ENCODE measurements at regions not wholly inside any gene's neighbourhood (a gene's known extent, or its start where the extent isn't known, plus 50 kb on each side); places are given as distances from the start of the nearest gene placed in this dataset.

DNA sequence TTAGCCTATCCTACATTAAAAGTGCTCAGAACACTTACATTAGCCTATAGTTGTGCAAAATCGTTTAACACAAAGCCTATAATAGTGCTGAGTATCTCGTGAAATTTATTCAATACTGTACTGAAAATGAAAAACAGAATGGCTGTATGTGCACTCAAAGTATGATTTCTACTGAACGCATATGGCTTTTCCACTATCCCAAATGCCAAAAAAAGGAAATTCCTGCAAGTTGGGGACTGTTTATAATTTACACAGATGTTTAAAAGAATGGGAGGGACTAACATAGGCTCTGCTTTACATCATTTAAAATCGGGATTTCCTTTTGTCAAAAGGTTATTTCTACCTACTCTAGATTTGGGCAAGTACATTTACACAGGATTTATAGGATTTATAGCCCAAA lies 101.4 kb upstream of the PELI1 start:
- DNase-seq (ENCODE audit: low read depth, low spot score) (no peak), FAIRE-seq (no peak)
- no peak overlapping the region for H3K27ac ChIP-seq (ENCODE audit: control insufficient read depth, insufficient read depth, low read length)
- no peak overlapping the region for H3K9ac ChIP-seq (ENCODE audit: control insufficient read depth, extremely low read depth, insufficient read depth, low read length)
- no peaks in the 10 kb centered on the region for H3K9me3 ChIP-seq (ENCODE audit: control insufficient read depth, low read depth, low read length)
- no peak overlapping the region for H3K4me2 ChIP-seq (ENCODE audit: control insufficient read depth, extremely low read depth, insufficient read depth, low read depth, low read length)
- no peaks in the 10 kb centered on the region for H3K27me3 ChIP-seq (ENCODE audit: control insufficient read depth, extremely low read depth, insufficient read depth, low read length)
- H3K9me1 ChIP-seq (ENCODE audit: control insufficient read depth, extremely low read depth, insufficient read depth, low read length): no peaks in the 10 kb centered on the region
- no peak overlapping the region for H2AFZ ChIP-seq (ENCODE audit: control insufficient read depth, low read length)
- H3K79me2 ChIP-seq (ENCODE audit: control insufficient read depth, insufficient read depth, low read length): no peaks in the 10 kb centered on the region
- no peak overlapping the region for H3K4me3 ChIP-seq (ENCODE audit: control insufficient read depth in 2 of 3, extremely low read depth in 1 of 3, insufficient read depth in 2 of 3, low read depth in 1 of 3, low read length in 3 of 3)
- dilution Hi-C loops (cut with MboI; ENCODE audit: extremely low pct_ligation_motif_present, low sequenced_read_pairs): no loop called here
- H3K36me3 ChIP-seq (ENCODE audit: control insufficient read depth in 2 of 2, extremely low read depth in 1 of 2, insufficient read depth in 2 of 2, low read length in 2 of 2): no peaks in the 10 kb centered on the region
- H3K4me1 ChIP-seq (ENCODE audit: control insufficient read depth, extremely low read depth, insufficient read depth, low read length): peaks cover 21% of the 10 kb centered on the region
- TF ChIP-seq EZH2 (IDR thresholded peaks at IDR 0.05; ENCODE audit: low read length): no peak
- TF ChIP-seq, protein P1, sequence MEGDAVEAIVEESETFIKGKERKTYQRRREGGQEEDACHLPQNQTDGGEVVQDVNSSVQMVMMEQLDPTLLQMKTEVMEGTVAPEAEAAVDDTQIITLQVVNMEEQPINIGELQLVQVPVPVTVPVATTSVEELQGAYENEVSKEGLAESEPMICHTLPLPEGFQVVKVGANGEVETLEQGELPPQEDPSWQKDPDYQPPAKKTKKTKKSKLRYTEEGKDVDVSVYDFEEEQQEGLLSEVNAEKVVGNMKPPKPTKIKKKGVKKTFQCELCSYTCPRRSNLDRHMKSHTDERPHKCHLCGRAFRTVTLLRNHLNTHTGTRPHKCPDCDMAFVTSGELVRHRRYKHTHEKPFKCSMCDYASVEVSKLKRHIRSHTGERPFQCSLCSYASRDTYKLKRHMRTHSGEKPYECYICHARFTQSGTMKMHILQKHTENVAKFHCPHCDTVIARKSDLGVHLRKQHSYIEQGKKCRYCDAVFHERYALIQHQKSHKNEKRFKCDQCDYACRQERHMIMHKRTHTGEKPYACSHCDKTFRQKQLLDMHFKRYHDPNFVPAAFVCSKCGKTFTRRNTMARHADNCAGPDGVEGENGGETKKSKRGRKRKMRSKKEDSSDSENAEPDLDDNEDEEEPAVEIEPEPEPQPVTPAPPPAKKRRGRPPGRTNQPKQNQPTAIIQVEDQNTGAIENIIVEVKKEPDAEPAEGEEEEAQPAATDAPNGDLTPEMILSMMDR (optimal IDR thresholded peaks at IDR 0.05 in 1 of 3, IDR thresholded peaks at IDR 0.05 in 1 of 3, conservative IDR thresholded peaks at IDR 0.05 in 1 of 3; ENCODE audit: extremely low read depth in 1 of 3, insufficient read depth in 2 of 3, low read length in 3 of 3): no peak
- H4K20me1 ChIP-seq (ENCODE audit: control insufficient read depth, extremely low read depth, insufficient read depth, low read length): no peaks in the 10 kb centered on the region

DNA sequence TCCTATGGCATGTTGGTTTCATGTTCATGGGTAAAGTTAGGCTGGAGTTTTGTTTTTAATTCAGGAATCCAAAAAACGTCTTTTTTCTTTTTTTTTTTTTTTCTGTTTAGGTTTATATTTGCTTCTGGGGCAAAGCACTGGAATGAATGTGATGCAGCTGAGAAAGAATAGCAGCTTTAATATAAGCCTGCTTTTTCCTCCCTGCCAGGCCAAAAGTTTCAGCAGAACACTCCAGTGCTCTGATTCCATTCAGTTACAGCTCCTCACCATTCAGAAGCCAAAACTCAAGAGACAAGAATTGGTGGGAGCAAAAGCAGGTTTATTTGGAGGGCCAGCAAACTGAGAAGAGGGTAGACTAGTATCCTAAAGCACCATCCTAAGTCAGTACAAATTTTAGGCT lies 102.7 kb upstream of the PELI1 start:
- Histone ChIP-seq H3K4me2 (ENCODE audit: control insufficient read depth, extremely low read depth, insufficient read depth, low read depth, low read length) (no peak overlapping the region), H2AFZ (ENCODE audit: control insufficient read depth, low read length) (no peak overlapping the region), H3K9me1 (ENCODE audit: control insufficient read depth, extremely low read depth, insufficient read depth, low read length) (no peaks in the 10 kb centered on the region), H3K4me1 (ENCODE audit: control insufficient read depth, extremely low read depth, insufficient read depth, low read length) (peaks cover 21% of the 10 kb centered on the region), H3K27ac (ENCODE audit: control insufficient read depth, insufficient read depth, low read length) (no peak overlapping the region), H4K20me1 (ENCODE audit: control insufficient read depth, extremely low read depth, insufficient read depth, low read length) (no peaks in the 10 kb centered on the region), H3K36me3 (ENCODE audit: control insufficient read depth in 2 of 2, extremely low read depth in 1 of 2, insufficient read depth in 2 of 2, low read length in 2 of 2) (no peaks in the 10 kb centered on the region), H3K79me2 (ENCODE audit: control insufficient read depth, insufficient read depth, low read length) (no peaks in the 10 kb centered on the region), H3K9me3 (ENCODE audit: control insufficient read depth, low read depth, low read length) (no peaks in the 10 kb centered on the region), H3K4me3 (ENCODE audit: control insufficient read depth in 2 of 3, extremely low read depth in 1 of 3, insufficient read depth in 2 of 3, low read depth in 1 of 3, low read length in 3 of 3) (no peak overlapping the region), H3K27me3 (ENCODE audit: control insufficient read depth, extremely low read depth, insufficient read depth, low read length) (no peaks in the 10 kb centered on the region), H3K9ac (ENCODE audit: control insufficient read depth, extremely low read depth, insufficient read depth, low read length) (no peak overlapping the region)
- no peak for FAIRE-seq
- dilution Hi-C loops (cut with MboI; ENCODE audit: extremely low pct_ligation_motif_present, low sequenced_read_pairs): no loop called here
- no peak for TF ChIP-seq EZH2 (IDR thresholded peaks at IDR 0.05; ENCODE audit: low read length)
- TF ChIP-seq, protein P1 (optimal IDR thresholded peaks at IDR 0.05 in 1 of 3, IDR thresholded peaks at IDR 0.05 in 1 of 3, conservative IDR thresholded peaks at IDR 0.05 in 1 of 3; ENCODE audit: extremely low read depth in 1 of 3, insufficient read depth in 2 of 3, low read length in 3 of 3): no peak
- no peak for DNase-seq (ENCODE audit: low read depth, low spot score)
